DMS53 treated with DMSO at 0.1 percent for 48 hours (cell line): ENCODE measurements at regions not wholly inside any gene's neighbourhood (a gene's known extent, or its start where the extent isn't known, plus 50 kb on each side); places are given as distances from the start of the nearest gene placed in this dataset.
A peak's percentile ranks its signal among the peaks of the same experiment; 100 is the strongest.
"Not testable (repeated sequence)": the region's sequence is repeated elsewhere in the genome, so short reads cannot be mapped to it uniquely, and the experiment has no call there.

Experiments used
- DNase-seq: peaks from one replicate; lab custom pipeline; 2025; ENCODE audit not compliant: unreplicated experiment; lab: John Stamatoyannopoulos, UW

DNA sequence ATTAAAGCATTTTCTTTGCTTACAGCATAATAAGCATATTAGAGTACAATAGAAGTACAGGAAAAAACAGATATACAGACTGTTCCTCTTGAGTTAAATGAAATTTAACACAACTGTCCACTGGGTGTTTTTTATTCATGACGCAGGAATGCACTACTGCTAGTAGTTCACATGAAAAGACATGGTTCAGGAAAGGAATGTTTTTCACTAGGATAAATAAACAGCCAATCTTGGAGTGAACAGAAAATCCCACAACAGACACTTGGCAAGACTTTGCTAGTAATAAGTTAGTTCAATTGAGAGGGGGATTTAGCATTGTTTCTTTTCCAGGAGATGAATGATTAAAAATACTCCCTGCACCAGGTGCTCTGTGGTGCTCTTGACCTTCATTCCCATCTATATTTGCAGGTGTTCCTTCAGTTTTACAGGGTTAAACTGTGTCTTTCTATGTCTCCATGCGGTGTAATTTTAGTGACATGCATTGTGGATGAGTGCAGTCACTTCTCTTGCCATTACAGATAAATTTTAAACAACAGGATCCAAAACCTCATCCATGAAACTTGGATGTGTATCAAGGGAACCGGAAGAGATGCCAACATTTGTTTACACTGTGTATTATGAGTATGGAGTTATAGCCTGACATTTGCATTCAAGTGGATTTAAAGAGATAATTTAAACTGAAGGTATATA is 796.6 kb downstream of the DSC3 start:
- peak; percentile 7 for DNase-seq

GRCh38 chr18:30234755-30235154 is 807.8 kb downstream of the DSC3 start:
- DNase-seq: no peak

GRCh38 chr18:30211112-30211511 is 831.4 kb downstream of the DSC3 start:
- DNase-seq: no peak

DNA sequence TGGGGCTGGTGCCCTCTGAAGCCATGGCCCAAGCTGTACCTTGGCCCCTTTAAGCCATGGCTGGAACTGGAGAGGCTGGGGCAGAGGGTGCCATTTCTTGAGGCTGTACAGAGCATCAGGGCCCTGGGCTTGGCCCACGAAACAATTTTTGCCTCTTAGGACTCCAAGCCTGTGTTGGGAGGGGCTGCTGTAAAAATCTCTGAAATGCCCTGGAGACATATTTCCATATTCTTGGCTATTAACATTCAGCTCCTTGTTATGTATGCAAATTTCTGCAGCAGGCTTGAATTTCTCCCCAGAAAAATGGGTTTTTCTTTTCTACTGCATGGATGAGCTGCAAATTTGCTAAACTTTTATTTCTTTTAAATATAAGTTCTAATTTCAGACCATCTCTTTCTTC is 834.0 kb downstream of the DSC3 start:
- DNase-seq: no peak

- DNase-seq: no peak
Observed at GRCh38 chr18:30192216-30192615, 850.3 kb downstream of the DSC3 start.

- no peak for DNase-seq
Observed at GRCh38 chr18:30186245-30186644, 856.3 kb downstream of the DSC3 start.

DNA sequence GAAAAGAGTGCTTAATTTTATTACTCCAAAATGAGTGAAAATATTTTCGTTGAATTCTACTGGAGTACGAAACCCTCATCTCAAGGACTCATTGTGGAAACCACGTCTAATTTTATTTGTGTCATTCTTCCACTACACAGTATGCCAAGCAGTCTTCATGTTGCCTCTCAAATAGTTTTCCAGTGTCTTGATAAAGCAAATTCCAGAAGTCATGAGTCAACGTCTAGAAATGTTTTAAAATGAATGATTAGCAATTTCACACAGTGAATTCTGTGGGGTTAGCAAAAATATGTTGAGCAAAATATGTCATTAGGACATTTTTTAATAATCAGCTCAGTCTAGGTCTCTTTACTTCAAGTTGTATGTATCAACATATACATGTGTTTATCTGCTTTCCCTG is 865.5 kb downstream of the DSC3 start:
- DNase-seq: no peak

DNA sequence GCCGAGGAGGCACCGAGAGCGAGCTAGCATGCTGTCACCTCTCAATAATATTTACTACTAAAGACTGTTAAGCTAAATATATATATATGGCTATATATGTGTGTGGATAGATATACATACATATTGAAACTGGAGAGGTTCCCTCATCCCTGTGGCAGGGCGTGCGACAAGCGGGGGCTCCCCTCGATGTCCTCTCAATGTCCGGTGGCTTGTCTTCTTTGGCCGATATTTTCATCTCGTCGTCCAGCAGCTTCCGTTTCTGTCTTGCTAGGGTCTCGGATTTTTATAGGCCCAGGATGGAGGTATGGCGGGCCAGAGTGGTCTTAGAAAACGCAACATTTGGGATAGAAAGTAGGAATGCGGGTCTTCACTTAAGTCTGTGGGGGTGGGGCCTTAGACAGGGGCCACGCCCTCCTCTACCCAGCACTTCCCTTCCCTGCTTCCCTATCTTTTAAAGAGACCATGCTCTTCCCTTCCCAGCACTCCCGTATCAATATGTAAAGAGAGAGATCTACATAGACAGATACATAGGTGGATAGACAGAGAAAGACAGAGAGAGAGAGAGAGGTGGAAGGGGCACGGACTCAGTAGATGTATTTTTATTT is 866.8 kb downstream of the DSC3 start:
- DNase-seq: peak; percentile 20

GRCh38 chr18:30175061-30175574 is 867.4 kb downstream of the DSC3 start:
- no peak for DNase-seq

DNA sequence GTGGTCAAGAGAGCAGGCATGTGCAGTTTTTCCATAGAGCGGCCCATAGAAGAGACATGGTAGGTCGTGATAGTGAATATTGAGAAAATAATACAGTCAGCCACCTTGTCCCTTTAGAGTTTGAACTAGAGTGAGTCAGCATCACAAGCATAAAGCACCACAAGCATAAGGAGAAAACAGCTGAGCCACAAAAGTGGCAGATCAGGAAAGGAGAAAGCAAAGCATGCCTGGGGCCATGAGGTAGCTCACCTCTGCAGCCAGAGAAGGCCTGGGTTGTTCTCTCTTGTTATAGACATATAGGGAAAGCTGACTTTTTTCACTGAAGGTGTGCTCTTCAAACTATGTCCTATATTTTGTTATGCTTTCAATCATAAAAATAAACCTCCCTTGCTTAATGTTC is 879.0 kb downstream of the DSC3 start:
- DNase-seq: no peak

DNA sequence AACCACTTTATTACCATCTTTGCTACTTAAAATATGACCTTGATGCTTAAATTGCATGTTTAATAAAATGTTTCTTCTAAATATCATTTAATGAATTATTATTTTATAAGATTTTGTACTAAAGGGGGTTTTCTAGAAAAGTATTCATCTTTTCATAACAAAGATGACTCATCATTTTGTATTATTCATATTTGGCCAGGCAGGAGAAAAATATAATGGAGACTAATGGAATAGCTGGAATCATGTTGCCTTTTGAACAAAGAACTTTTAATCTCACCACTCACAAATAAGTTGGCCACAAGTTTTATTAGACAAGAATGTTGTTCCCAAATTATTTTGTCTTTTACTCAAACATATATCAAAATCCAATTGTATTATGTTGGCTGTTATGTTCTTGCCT is 882.4 kb downstream of the DSC3 start:
- DNase-seq: no peak

DNA sequence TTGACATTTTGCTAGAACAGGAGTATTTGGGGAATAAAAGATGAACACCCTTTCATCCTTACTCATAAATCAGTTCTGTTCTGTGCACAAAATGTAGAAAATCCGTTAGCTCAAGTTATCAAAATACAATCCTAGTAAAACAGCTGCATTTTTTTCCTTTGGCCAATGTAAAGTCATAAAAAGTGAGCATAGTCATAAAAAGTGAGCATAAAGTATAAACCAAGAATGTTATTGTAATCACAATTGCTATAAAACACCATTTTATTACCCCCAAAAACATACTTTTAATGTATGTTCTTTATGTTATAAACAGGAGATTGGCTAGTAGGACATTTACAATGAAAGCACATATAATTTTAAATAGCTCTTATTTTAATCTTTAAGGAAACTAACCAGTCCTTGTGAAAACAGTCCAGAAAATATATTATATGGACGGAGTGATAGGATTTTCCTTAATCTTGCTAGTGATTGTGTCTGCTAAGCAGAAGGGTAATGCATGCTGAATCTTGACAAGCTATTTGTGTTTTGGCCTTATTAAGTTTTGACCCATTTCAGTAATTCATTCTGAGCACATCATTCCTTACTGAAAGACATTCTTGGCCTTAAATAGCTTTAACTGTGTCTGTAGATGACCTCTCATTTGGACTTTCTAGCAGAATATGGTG is 891.8 kb downstream of the DSC3 start:
- no peak for DNase-seq

- no peak for DNase-seq
Observed at GRCh38 chr18:30149585-30149984, 893.0 kb downstream of the DSC3 start.

DNA sequence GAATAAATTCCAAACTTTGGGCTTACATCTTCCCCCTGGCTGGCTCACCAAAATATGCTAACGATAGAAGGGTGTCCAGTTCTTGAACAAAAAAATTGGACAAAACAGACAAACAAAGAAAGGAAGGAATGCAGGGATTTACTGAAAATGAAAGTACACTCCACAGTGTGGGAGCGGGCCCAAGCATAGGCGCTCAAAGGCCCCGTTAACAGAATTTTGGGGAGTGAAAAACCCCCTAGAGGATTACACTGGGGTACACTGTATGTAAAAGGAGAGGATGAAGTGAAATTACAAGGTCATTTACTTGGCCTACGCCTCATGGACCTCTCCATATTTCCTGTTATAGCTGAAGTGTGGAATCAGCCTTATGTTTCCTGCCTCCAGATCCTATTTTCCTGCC is 899.7 kb downstream of the DSC3 start:
- no peak for DNase-seq

- DNase-seq: no peak
Observed at GRCh38 chr18:30142248-30142647, 900.3 kb downstream of the DSC3 start.

DNA sequence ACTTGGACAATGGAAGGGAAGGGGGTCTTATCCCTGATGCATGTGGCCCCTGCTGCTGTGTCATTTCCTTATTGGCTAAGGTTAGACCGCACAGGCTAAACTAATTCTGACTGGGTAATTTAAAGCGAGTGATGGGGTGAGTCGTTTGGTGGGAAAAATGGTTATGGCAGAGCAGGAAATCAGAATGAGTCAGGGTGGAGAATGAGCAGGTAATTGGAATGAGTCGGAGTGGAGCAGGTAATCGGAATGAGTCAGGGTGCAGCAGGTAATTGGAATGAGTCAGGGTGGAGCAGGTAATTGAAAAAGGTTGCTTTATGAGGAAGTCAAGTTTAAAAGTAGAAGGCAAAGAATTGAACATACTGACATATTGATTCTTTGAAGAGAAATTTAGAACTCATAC is 901.0 kb downstream of the DSC3 start:
- DNase-seq: not testable (repeated sequence)

- DNase-seq: peak; percentile 5
Observed at GRCh38 chr18:30139631-30140287, 902.8 kb downstream of the DSC3 start.

DNA sequence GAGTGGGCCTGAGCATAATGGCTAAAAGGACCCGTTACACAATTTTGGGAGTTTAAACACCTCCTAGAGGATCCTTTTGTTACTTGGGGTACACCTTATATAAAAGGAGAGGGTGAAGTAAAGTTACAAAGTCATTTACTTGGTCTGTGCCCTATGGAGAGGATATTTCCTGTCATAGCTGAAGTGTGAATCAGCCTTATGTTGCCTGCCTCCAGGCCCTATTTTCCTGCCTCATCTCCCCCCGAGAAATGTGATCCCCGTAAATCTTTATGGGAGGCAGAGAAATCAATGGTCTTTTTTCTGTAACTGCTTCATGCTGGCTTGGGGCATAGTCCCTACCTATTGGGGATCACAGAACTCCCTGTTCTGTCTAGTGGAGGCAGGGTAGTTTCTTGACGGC is 906.6 kb downstream of the DSC3 start:
- DNase-seq: no peak

- no peak for DNase-seq
Observed at GRCh38 chr18:30134020-30134419, 908.5 kb downstream of the DSC3 start.

- no peak for DNase-seq
Observed at GRCh38 chr18:30132959-30133358, 909.6 kb downstream of the DSC3 start.

DNA sequence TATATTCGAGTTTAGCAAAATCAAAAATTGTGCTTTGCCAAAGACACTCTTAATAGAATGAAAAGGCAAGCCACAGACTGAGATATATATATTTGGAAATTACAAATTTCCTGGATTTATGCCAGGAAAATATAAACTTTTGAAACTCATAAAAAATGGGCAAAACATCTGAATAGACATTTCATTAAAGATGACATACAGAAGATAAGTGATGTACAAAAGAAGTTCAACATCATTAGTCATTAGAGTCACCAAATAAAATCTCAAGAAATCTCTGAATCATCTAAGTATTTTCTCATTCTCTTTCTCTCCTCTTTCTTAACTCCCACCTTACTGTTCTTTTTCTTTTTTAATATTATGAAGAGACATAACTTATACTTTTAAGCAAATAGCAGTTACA is 921.1 kb downstream of the DSC3 start:
- DNase-seq: no peak

GRCh38 chr18:30113454-30113853 is 929.1 kb downstream of the DSC3 start:
- no peak for DNase-seq
